Heart right ventricle (tissue), 16 donors: ENCODE measurements at regions not wholly inside any gene's neighbourhood (a gene's known extent, or its start where the extent isn't known, plus 50 kb on each side); places are given as distances from the start of the nearest gene placed in this dataset.

ENCODE experiments used
- ATAC-seq, 8 donors: fragments of 200-7000 bp; cut with Tn5 transposase; one replicate each; pipeline ENCODE4 v1.9.1; 2020; ENCODE audit warnings: mild to moderate bottlenecking in 8 of 8, moderate library complexity in 8 of 8, moderate number of reproducible peaks in 1 of 8
- DNase-seq, 2 donors: peaks; one replicate each; pipeline ENCODE4 v3.0.0-alpha.2; 2020
- H3K27ac ChIP-seq, 10 donors: fragments of 200-600 bp; sonication (generic) in 2 of 10; one replicate each; pipeline versions ENCODE4 v1.5.0 to v1.8.0; 2020 to 2022; ENCODE audit warnings: mild to moderate bottlenecking in 3 of 10
- H3K27me3 ChIP-seq, 7 donors: fragments of 200-600 bp; one replicate each; pipeline ENCODE4 v1.8.0; 2021 to 2022; ENCODE audit warnings: mild to moderate bottlenecking in 2 of 7
- H3K36me3 ChIP-seq, 9 donors: fragments of 200-600 bp; sonication (generic) in 1 of 9; one replicate each; pipeline versions ENCODE4 v1.5.0 to v1.8.0; 2020 to 2022; ENCODE audit warnings: mild to moderate bottlenecking in 2 of 9
- H3K4me1 ChIP-seq, 9 donors: fragments of 200-600 bp; sonication (generic) in 1 of 9; one replicate each; pipeline versions ENCODE4 v1.5.0 to v1.8.0; 2020 to 2022; ENCODE audit warnings: mild to moderate bottlenecking in 4 of 9
- H3K4me3 ChIP-seq, 10 donors: fragments of 200-600 bp; sonication (generic) in 2 of 10; one replicate each; pipeline versions ENCODE4 v1.5.0 to v1.8.0; 2020 to 2022; ENCODE audit warnings: mild to moderate bottlenecking in 7 of 10, moderate library complexity in 2 of 10
- H3K9me3 ChIP-seq, 11 donors: fragments of 200-600 bp in 10 of 11; sonication (generic) in 2 of 11; one replicate each; pipeline versions ENCODE4 v1.5.0 to v1.8.0; 2013 to 2022; ENCODE audit warnings: mild to moderate bottlenecking in 2 of 11, control low read depth in 1 of 11, moderate library complexity in 1 of 11
- WGBS, 2 donors: extraction: QIAGEN DNeasy Blood & Tissue Kit; methylation state at CpG; one replicate each; pipeline ENCODE4 v1.1.7; 2013; ENCODE audit warnings: inconsistent platforms in 1 of 2; 5-methylcytosine and 5-hydroxymethylcytosine counted together
- intact Hi-C, 10 donors: fragments of 100-400 bp; cut with DNase I; formaldehyde crosslinking; loops; one replicate each; pipeline versions ENCODE4 v1.11.1 to v1.14.2; 2022
- TF ChIP-seq, protein P1 (sequence below), 9 donors: fragments of 200-600 bp; sonication (generic) in 2 of 9; IDR thresholded peaks; one replicate each; pipeline versions ENCODE4 v1.5.0 to v1.8.0; 2021 to 2022; ENCODE audit warnings: antibody characterized with exemption in 9 of 9, mild to moderate bottlenecking in 5 of 9, moderate library complexity in 1 of 9
- donor health status: Arrhythmogenic right ventricular cardiomyopathy.
- donor health status: ischemic (EF 13 %, LVEDD 7.1; RV severe dilation, severe dysfunction).
- donor health status: healthy with polysubstance abuse.
- donor health status: DM: no; HTN: yes; CAD: no.
- donor health status: DM: no; HTN: no; CAD: no.
- donor health status: ischemic (EF 25% LVEDD 6.9; RV normal size, moderate dysfunction).
- donor health status: ischemic (EF 25% LVEDD 5.7; RV mildly dilated, moderate dysfunction).
- donor health status: healthy.
- donor health status: DM: yes; HTN: yes; CAD: no.
- donor health status: Ischemic cardiomyopathy.
- donor health status: ischemic (EF 35%, LVEDD 5.7; RV mildly dilated, moderate dysfunction).
- donor health status: nonischemic (EF 11% LVEDD 7.7; RV severe dilation, severe dysfunction).
- donor health status: DM: yes; HTN: yes; CAD: no.
- donor health status: PGD.
- donor health status: ischemic (EF 29% LVEDD 5.4; RV normal size, mild dysfunction).
- donor health status: nonischemic (EF 23%, LVEDD 6.1; RV moderate dilation, normal function).

- ATAC-seq (no peak), DNase-seq (no peak)
- Histone ChIP-seq H3K4me1 (no peaks in the 10 kb centered on the region), H3K36me3 (no peaks in the 10 kb centered on the region), H3K27me3 (no peaks in the 10 kb centered on the region), H3K4me3 (no peak overlapping the region), H3K9me3 (peaks cover 0 to 76% (median 11%) of the 10 kb centered on the region in 11 donors), H3K27ac (no peak overlapping the region)
- intact Hi-C loops: no loop called here
- TF ChIP-seq, protein P1, sequence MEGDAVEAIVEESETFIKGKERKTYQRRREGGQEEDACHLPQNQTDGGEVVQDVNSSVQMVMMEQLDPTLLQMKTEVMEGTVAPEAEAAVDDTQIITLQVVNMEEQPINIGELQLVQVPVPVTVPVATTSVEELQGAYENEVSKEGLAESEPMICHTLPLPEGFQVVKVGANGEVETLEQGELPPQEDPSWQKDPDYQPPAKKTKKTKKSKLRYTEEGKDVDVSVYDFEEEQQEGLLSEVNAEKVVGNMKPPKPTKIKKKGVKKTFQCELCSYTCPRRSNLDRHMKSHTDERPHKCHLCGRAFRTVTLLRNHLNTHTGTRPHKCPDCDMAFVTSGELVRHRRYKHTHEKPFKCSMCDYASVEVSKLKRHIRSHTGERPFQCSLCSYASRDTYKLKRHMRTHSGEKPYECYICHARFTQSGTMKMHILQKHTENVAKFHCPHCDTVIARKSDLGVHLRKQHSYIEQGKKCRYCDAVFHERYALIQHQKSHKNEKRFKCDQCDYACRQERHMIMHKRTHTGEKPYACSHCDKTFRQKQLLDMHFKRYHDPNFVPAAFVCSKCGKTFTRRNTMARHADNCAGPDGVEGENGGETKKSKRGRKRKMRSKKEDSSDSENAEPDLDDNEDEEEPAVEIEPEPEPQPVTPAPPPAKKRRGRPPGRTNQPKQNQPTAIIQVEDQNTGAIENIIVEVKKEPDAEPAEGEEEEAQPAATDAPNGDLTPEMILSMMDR (IDR thresholded peaks at IDR 0.05): no peak
- WGBS, 2 donors: 16 to 17% methylated on average over 2 of the region's 2 CpGs
Measured at GRCh38 chr7:63080406-63080805, 918.2 kb upstream of the ZNF722 start.

DNA sequence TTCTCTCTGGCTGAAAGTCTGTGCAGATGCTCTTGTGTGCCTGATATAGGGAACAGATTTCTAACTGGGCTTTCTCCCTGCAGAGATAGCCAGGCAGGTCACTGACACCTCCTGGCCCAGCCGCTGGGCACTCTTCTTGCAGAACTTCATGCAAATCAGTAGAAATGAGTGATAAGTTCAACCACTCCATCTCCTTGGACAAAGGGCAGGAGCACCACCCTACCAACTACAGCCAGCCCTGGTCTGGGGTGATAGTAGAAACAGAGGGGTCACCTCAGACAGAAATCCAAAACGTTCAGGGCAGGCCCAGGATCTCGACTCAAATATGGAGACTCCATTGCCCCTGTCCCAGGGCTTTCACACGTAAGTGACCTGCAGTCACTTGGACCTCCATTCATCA, 917.8 kb upstream of the ZNF722 start:
- no peak overlapping the region for H3K4me3 ChIP-seq
- H3K4me1 ChIP-seq: no peaks in the 10 kb centered on the region
- ATAC-seq: no peak
- H3K36me3 ChIP-seq: no peaks in the 10 kb centered on the region
- no peak overlapping the region for H3K27ac ChIP-seq
- WGBS, 2 donors: 32 to 40% methylated on average over 4 of the region's 4 CpGs
- H3K27me3 ChIP-seq: no peaks in the 10 kb centered on the region
- no peak for DNase-seq
- intact Hi-C loops: no loop called here
- H3K9me3 ChIP-seq: peaks cover 0 to 71% (median 11%) of the 10 kb centered on the region in 11 donors
- TF ChIP-seq, protein P1 (IDR thresholded peaks at IDR 0.05): no peak

DNA sequence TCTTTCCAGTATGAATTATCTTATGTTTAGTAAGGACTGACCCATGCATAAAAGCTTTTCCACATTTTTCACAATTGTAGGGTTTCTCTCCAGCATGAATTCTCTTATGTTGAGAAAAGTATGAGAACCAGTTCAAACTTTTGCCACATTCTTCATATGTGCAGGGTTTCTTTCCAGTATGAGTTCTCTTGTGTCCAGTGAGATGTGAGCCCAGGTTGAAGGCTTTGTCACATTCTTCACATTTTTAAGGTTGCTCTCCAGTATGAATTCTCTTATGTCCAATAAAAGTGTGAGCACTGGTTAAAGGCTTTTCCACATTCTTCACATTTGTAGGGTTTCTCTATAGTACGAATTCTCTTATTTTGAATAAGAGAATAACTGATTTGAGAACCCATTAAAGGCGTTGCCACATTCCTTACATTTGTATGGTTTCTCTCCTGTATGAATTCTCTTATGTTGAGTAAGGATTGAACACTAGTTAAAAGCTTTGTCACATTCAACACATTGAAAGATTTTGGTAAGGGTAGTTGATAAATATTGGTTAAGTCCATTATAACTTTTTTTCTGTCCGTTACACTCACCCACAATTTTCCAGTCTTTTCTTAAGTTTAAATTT, 911.0 kb upstream of the ZNF722 start:
- intact Hi-C loops: no loop called here
- no peaks in the 10 kb centered on the region for H3K27me3 ChIP-seq
- no peak overlapping the region for H3K4me3 ChIP-seq
- 55 to 60% methylated on average over 3 of the region's 3 CpGs for WGBS, 2 donors
- H3K4me1 ChIP-seq: no peaks in the 10 kb centered on the region
- H3K36me3 ChIP-seq: no peaks in the 10 kb centered on the region
- TF ChIP-seq, protein P1 (IDR thresholded peaks at IDR 0.05): no peak
- DNase-seq: no peak
- no peak overlapping the region for H3K27ac ChIP-seq
- ATAC-seq: no peak
- H3K9me3 ChIP-seq: peaks cover 0 to 92% (median 27%) of the 10 kb centered on the region in 11 donors

GRCh38 chr7:63092951-63093350, 905.7 kb upstream of the ZNF722 start:
- WGBS, 2 donors: 56 to 65% methylated on average over 7 of the region's 7 CpGs
- DNase-seq (no peak), ATAC-seq (no peak)
- Histone ChIP-seq H3K27me3 (no peaks in the 10 kb centered on the region), H3K4me3 (no peak overlapping the region), H3K36me3 (no peaks in the 10 kb centered on the region), H3K27ac (no peak overlapping the region), H3K4me1 (no peaks in the 10 kb centered on the region), H3K9me3 (peaks cover 0 to 63% (median 10%) of the 10 kb centered on the region in 11 donors)
- TF ChIP-seq, protein P1 (IDR thresholded peaks at IDR 0.05): no peak
- intact Hi-C loops: no loop called here
